Neural crest cell (in vitro differentiated cells): ENCODE measurements at regions not wholly inside any gene's neighbourhood (a gene's known extent, or its start where the extent isn't known, plus 50 kb on each side); places are given as distances from the start of the nearest gene placed in this dataset.
A peak's percentile ranks its signal among the peaks of the same experiment; 100 is the strongest.

Experiments
- DNase-seq: peaks from one replicate; pipeline ENCODE4 v3.0.0; 2021; ENCODE audit warnings: low read depth, mixed read lengths, low spot score
- H3K27ac Mint-ChIP-seq: one replicate; pipeline ENCODE4 v1.8.0; 2021; ENCODE audit warnings: mild to moderate bottlenecking, mixed read lengths; ENCODE audit not compliant: unreplicated experiment
- H3K27me3 Mint-ChIP-seq: 2 replicates; pipeline ENCODE4 v1.8.0; 2021; ENCODE audit warnings: low read depth, mild to moderate bottlenecking, mixed read lengths
- H3K36me3 Mint-ChIP-seq: 2 replicates; pipeline ENCODE4 v1.8.0; 2021; ENCODE audit warnings: low read depth, mild to moderate bottlenecking, mixed read lengths
- H3K4me1 Mint-ChIP-seq: 2 replicates; pipeline ENCODE4 v1.8.0; 2021; ENCODE audit warnings: mixed read lengths
- H3K4me3 Mint-ChIP-seq: one replicate; pipeline ENCODE4 v1.8.0; 2021; ENCODE audit warnings: mild to moderate bottlenecking, mixed read lengths
- H3K9me3 Mint-ChIP-seq: 2 replicates; pipeline ENCODE4 v1.8.0; 2021; ENCODE audit warnings: mixed read lengths
- CTCF ChIP-seq: fragments of 200-600 bp; sonication (generic); conservative IDR thresholded peaks from 2 replicates; pipeline ENCODE4 v1.5.0; 2021; ENCODE audit warnings: antibody characterized with exemption, mild to moderate bottlenecking

- Mint-ChIP-seq H3K36me3 (no peaks in the 10 kb centered on the region), H3K27me3 (no peaks in the 10 kb centered on the region), H3K9me3 (no peaks in the 10 kb centered on the region), H3K4me3 (no peak overlapping the region), H3K4me1 (peaks cover 4% of the 10 kb centered on the region), H3K27ac (no peak overlapping the region)
- DNase-seq, result no peak
- no peak for TF ChIP-seq CTCF
Measured at GRCh38 chr6:43898358-43899131, 128.5 kb downstream of the VEGFA start.

GRCh38 chr6:43897571-43898302 is 127.7 kb downstream of the VEGFA start:
- H3K27ac Mint-ChIP-seq, result no peak overlapping the region
- H3K4me1 Mint-ChIP-seq, result peaks cover 4% of the 10 kb centered on the region
- TF ChIP-seq CTCF, result no peak
- no peaks in the 10 kb centered on the region for H3K9me3 Mint-ChIP-seq
- no peaks in the 10 kb centered on the region for H3K27me3 Mint-ChIP-seq
- H3K4me3 Mint-ChIP-seq, result no peak overlapping the region
- H3K36me3 Mint-ChIP-seq, result no peaks in the 10 kb centered on the region
- no peak for DNase-seq

GRCh38 chr6:43896329-43897255 is 126.6 kb downstream of the VEGFA start:
- no peak for DNase-seq
- Mint-ChIP-seq H3K4me3 (no peak overlapping the region), H3K27me3 (peaks cover 8% of the 10 kb centered on the region), H3K36me3 (no peaks in the 10 kb centered on the region), H3K4me1 (peaks cover 4% of the 10 kb centered on the region), H3K9me3 (no peaks in the 10 kb centered on the region), H3K27ac (peak overlapping the region; percentile 44)
- no peak for TF ChIP-seq CTCF

GRCh38 chr6:43895656-43896328 is 125.8 kb downstream of the VEGFA start:
- Mint-ChIP-seq H3K4me1 (peaks cover 9% of the 10 kb centered on the region), H3K36me3 (no peaks in the 10 kb centered on the region), H3K9me3 (no peaks in the 10 kb centered on the region), H3K27ac (peak overlapping the region; percentile 44), H3K27me3 (peaks cover 15% of the 10 kb centered on the region), H3K4me3 (no peak overlapping the region)
- TF ChIP-seq CTCF, result no peak
- DNase-seq, result no peak

- no peaks in the 10 kb centered on the region for H3K36me3 Mint-ChIP-seq
- no peak overlapping the region for H3K4me3 Mint-ChIP-seq
- no peak for TF ChIP-seq CTCF
- H3K4me1 Mint-ChIP-seq, result peaks cover 9% of the 10 kb centered on the region
- no peak overlapping the region for H3K27ac Mint-ChIP-seq
- DNase-seq, result no peak
- H3K27me3 Mint-ChIP-seq, result peaks cover 15% of the 10 kb centered on the region
- no peaks in the 10 kb centered on the region for H3K9me3 Mint-ChIP-seq
Measured at GRCh38 chr6:43893073-43893472, 123.1 kb downstream of the VEGFA start.
